ENCODE measurements at regions not wholly inside any gene's neighbourhood (a gene's known extent, or its start where the extent isn't known, plus 50 kb on each side); places are given as distances from the start of the nearest gene placed in this dataset.
"Not testable (repeated sequence)": the region's sequence is repeated elsewhere in the genome, so short reads cannot be mapped to it uniquely, and the experiment has no call there.

- BruUV-seq (replicated peaks) = no TSS peak
- no peak overlapping the region for H3K27ac Mint-ChIP-seq (ENCODE audit: low read depth, unreplicated experiment)
- H3K4me1 Mint-ChIP-seq (ENCODE audit: insufficient read depth, unreplicated experiment) = no peaks in the 10 kb centered on the region
- no peaks in the 10 kb centered on the region for H3K9me3 Mint-ChIP-seq (ENCODE audit: unreplicated experiment)
- no peaks in the 10 kb centered on the region for H3K36me3 Mint-ChIP-seq (ENCODE audit: insufficient read depth, unreplicated experiment)
- no peak for DNase-seq (ENCODE audit: unreplicated experiment)
- ChIA-PET CTCF (interaction anchor here (0.6 to 0.7 kb wide), 3 partner anchors 30 to 1924 kb away, joined by 3 read pairs; no protein-coding TSS in a partner anchor), POLR2A (interaction anchor here (1.3 kb wide), 1 partner anchor 10 kb away, joined by 4 read pairs; no protein-coding TSS in a partner anchor)
- no peak for TF ChIP-seq CTCF (IDR thresholded peaks at IDR 0.05; ENCODE audit: unreplicated experiment)
- H3K27me3 Mint-ChIP-seq (ENCODE audit: insufficient read depth, unreplicated experiment) = peaks cover 13% of the 10 kb centered on the region
- H3K4me3 Mint-ChIP-seq (ENCODE audit: unreplicated experiment) = no peak overlapping the region
- intact Hi-C loops (cut with micrococcal nuclease) = no loop called here
Measured at GRCh38 chr2:122083256-122084048, 328.0 kb downstream of the TSN start.

- CTCF ChIA-PET; H3K4me3 Mint-ChIP-seq (ENCODE audit: unreplicated experiment); H3K36me3 Mint-ChIP-seq (ENCODE audit: insufficient read depth, unreplicated experiment); intact Hi-C loops (cut with micrococcal nuclease); BruUV-seq (replicated peaks); H3K4me1 Mint-ChIP-seq (ENCODE audit: insufficient read depth, unreplicated experiment); POLR2A ChIA-PET; H3K27ac Mint-ChIP-seq (ENCODE audit: low read depth, unreplicated experiment); DNase-seq (ENCODE audit: unreplicated experiment): not testable (repeated sequence)
- peaks cover 13% of the 10 kb centered on the region for H3K27me3 Mint-ChIP-seq (ENCODE audit: insufficient read depth, unreplicated experiment)
- H3K9me3 Mint-ChIP-seq (ENCODE audit: unreplicated experiment) = peaks cover 14% of the 10 kb centered on the region
Measured at GRCh38 chr2:122085672-122086071, 330.2 kb downstream of the TSN start.

GRCh38 chr2:122094557-122094956, 339.1 kb downstream of the TSN start:
- DNase-seq (ENCODE audit: unreplicated experiment) = no peak
- H3K4me3 Mint-ChIP-seq (ENCODE audit: unreplicated experiment) = no peak overlapping the region
- TF ChIP-seq CTCF (IDR thresholded peaks at IDR 0.05; ENCODE audit: unreplicated experiment) = no peak
- ChIA-PET POLR2A (no interaction called here), CTCF (no interaction called here)
- no peaks in the 10 kb centered on the region for H3K27me3 Mint-ChIP-seq (ENCODE audit: insufficient read depth, unreplicated experiment)
- intact Hi-C loops (cut with micrococcal nuclease) = no loop called here
- peaks cover 14% of the 10 kb centered on the region for H3K9me3 Mint-ChIP-seq (ENCODE audit: unreplicated experiment)
- no TSS peak for BruUV-seq (replicated peaks)
- H3K4me1 Mint-ChIP-seq (ENCODE audit: insufficient read depth, unreplicated experiment) = no peaks in the 10 kb centered on the region
- H3K27ac Mint-ChIP-seq (ENCODE audit: low read depth, unreplicated experiment) = no peak overlapping the region
- no peaks in the 10 kb centered on the region for H3K36me3 Mint-ChIP-seq (ENCODE audit: insufficient read depth, unreplicated experiment)

GRCh38 chr2:122096761-122097160, 341.3 kb downstream of the TSN start:
- H3K27ac Mint-ChIP-seq (ENCODE audit: low read depth, unreplicated experiment) = no peak overlapping the region
- no peak overlapping the region for H3K4me3 Mint-ChIP-seq (ENCODE audit: unreplicated experiment)
- no peaks in the 10 kb centered on the region for H3K27me3 Mint-ChIP-seq (ENCODE audit: insufficient read depth, unreplicated experiment)
- TF ChIP-seq CTCF (IDR thresholded peaks at IDR 0.05; ENCODE audit: unreplicated experiment) = no peak
- no peaks in the 10 kb centered on the region for H3K36me3 Mint-ChIP-seq (ENCODE audit: insufficient read depth, unreplicated experiment)
- DNase-seq (ENCODE audit: unreplicated experiment) = peak; percentile 4
- ChIA-PET POLR2A (no interaction called here), CTCF (interaction anchor here (0.5 kb wide), 1 partner anchor 163 kb away, joined by 7 read pairs; no protein-coding TSS in a partner anchor)
- BruUV-seq (replicated peaks) = no TSS peak
- H3K9me3 Mint-ChIP-seq (ENCODE audit: unreplicated experiment) = peaks cover 5% of the 10 kb centered on the region
- intact Hi-C loops (cut with micrococcal nuclease) = no loop called here
- no peaks in the 10 kb centered on the region for H3K4me1 Mint-ChIP-seq (ENCODE audit: insufficient read depth, unreplicated experiment)
